A673 (cell line): ENCODE measurements at regions not wholly inside any gene's neighbourhood (a gene's known extent, or its start where the extent isn't known, plus 50 kb on each side); places are given as distances from the start of the nearest gene placed in this dataset.

Experiments used
- BruUV-seq: library from RNA; stranded (reverse); fragments of 400-500 nt; replicated peaks from 2 replicates; lab custom pipeline; 2021; lab: Mats Ljungman, UMichigan
- CTCF ChIA-PET: fragments of 300-600 bp; sonication (Branson Sonifier 250); formaldehyde crosslinking; loops from one replicate; lab custom pipeline; 2022; ENCODE audit warnings: antibody characterized with exemption; lab: Charles Lee
- POLR2A ChIA-PET: fragments of 300-600 bp; sonication (Branson Sonifier 250); formaldehyde crosslinking; loops from one replicate; lab custom pipeline; 2022; ENCODE audit warnings: antibody characterized with exemption; ENCODE audit not compliant: low non-redundant PET; lab: Charles Lee
- DNase-seq: peaks from one replicate; pipeline ENCODE4 v3.0.0-alpha.2; 2015; ENCODE audit warnings: low spot score
- H3K27ac ChIP-seq: fragments of 200-600 bp; sonication (generic); 2 replicates; pipeline ENCODE4 v1.5.1; 2016; ENCODE audit warnings: mixed run types, low read depth, mild to moderate bottlenecking, mixed read lengths, antibody characterized with exemption, low read length; ENCODE audit not compliant: poor library complexity, severe bottlenecking
- H3K27me3 ChIP-seq: fragments of 200-600 bp; sonication (generic); replicated peaks from 2 replicates; pipeline ENCODE4 v1.6.1; 2017; ENCODE audit warnings: mixed run types, low read depth, mild to moderate bottlenecking, mixed read lengths, antibody characterized with exemption, low read length; ENCODE audit not compliant: insufficient read depth, poor library complexity
- H3K36me3 ChIP-seq: fragments of 200-600 bp; sonication (generic); 2 replicates; pipeline ENCODE4 v1.6.1; 2016; ENCODE audit warnings: mixed run types, mild to moderate bottlenecking, mixed read lengths, antibody characterized with exemption, low read length; ENCODE audit not compliant: insufficient read depth, poor library complexity, severe bottlenecking
- H3K4me1 ChIP-seq: fragments of 200-600 bp; sonication (generic); 2 replicates; pipeline ENCODE4 v1.6.1; 2017; ENCODE audit warnings: mixed run types, mild to moderate bottlenecking, mixed read lengths, antibody characterized with exemption, low read length; ENCODE audit not compliant: insufficient read depth, poor library complexity, severe bottlenecking
- H3K4me3 ChIP-seq: fragments of 200-600 bp; sonication (generic); 2 replicates; pipeline ENCODE4 v1.5.1; 2016; ENCODE audit warnings: low read depth, mixed run types, mild to moderate bottlenecking, mixed read lengths, low read length; ENCODE audit not compliant: poor library complexity, severe bottlenecking
- H3K9me3 ChIP-seq: fragments of 200-600 bp; sonication (generic); 2 replicates; pipeline ENCODE4 v1.6.1; 2016; ENCODE audit warnings: mixed run types, low read depth, mild to moderate bottlenecking, mixed read lengths, antibody characterized with exemption, low read length; ENCODE audit not compliant: poor library complexity, severe bottlenecking
- CTCF ChIP-seq: fragments of 300-800, 200-600 bp; sonication (generic); conservative IDR thresholded peaks from 2 replicates; pipeline ENCODE4 v1.5.1; 2017; ENCODE audit warnings: low read depth, mild to moderate bottlenecking, antibody characterized with exemption, low read length, moderate library complexity, mixed read lengths
- EZH2 ChIP-seq: fragments of 200-600 bp; sonication (generic); IDR thresholded peaks from 2 replicates; pipeline ENCODE4 v1.6.1; 2017; ENCODE audit warnings: borderline replicate concordance, low read depth, mild to moderate bottlenecking, mixed read lengths, antibody characterized with exemption, low read length; ENCODE audit not compliant: poor library complexity, severe bottlenecking
- intact Hi-C: fragments of 100-400 bp; cut with micrococcal nuclease; formaldehyde crosslinking; loops from one replicate; pipeline ENCODE4 v1.10.0; 2022; ENCODE audit not compliant: unreplicated experiment

- no peak for DNase-seq
- Histone ChIP-seq H3K27ac (no peak overlapping the region), H3K4me3 (no peak overlapping the region), H3K36me3 (no peaks in the 10 kb centered on the region), H3K4me1 (no peaks in the 10 kb centered on the region), H3K9me3 (no peaks in the 10 kb centered on the region), H3K27me3 (peaks cover 10% of the 10 kb centered on the region)
- intact Hi-C loops, result no loop called here
- CTCF ChIA-PET, result interaction anchor here (0.7 kb wide), 1 partner anchor 188 kb away, joined by 3 read pairs; no protein-coding TSS in a partner anchor
- TF ChIP-seq EZH2, result no peak
- no peak for TF ChIP-seq CTCF
- no TSS peak for BruUV-seq
- POLR2A ChIA-PET, result no interaction called here
Measured at GRCh38 chr1:147822292-147822691, 61.9 kb upstream of the GJA5 start.

- POLR2A ChIA-PET, result no interaction called here
- CTCF ChIA-PET, result no interaction called here
- H3K27ac ChIP-seq, result no peak overlapping the region
- no peak for DNase-seq
- no peaks in the 10 kb centered on the region for H3K9me3 ChIP-seq
- TF ChIP-seq EZH2, result no peak
- no peak for TF ChIP-seq CTCF
- no TSS peak for BruUV-seq
- intact Hi-C loops, result no loop called here
- no peaks in the 10 kb centered on the region for H3K4me1 ChIP-seq
- no peak overlapping the region for H3K4me3 ChIP-seq
- peaks cover 10% of the 10 kb centered on the region for H3K27me3 ChIP-seq
- H3K36me3 ChIP-seq, result no peaks in the 10 kb centered on the region
Measured at GRCh38 chr1:147824001-147824400, 63.6 kb upstream of the GJA5 start.

- BruUV-seq, result no TSS peak
- no peak for DNase-seq
- ChIA-PET POLR2A (no interaction called here), CTCF (no interaction called here)
- TF ChIP-seq EZH2, result no peak
- no peak for TF ChIP-seq CTCF
- no peak overlapping the region for H3K4me3 ChIP-seq
- H3K4me1 ChIP-seq, result no peaks in the 10 kb centered on the region
- H3K27me3 ChIP-seq, result peaks cover 10% of the 10 kb centered on the region
- no peaks in the 10 kb centered on the region for H3K36me3 ChIP-seq
- no peaks in the 10 kb centered on the region for H3K9me3 ChIP-seq
- H3K27ac ChIP-seq, result no peak overlapping the region
- intact Hi-C loops, result no loop called here
Measured at GRCh38 chr1:147824798-147825197, 64.4 kb upstream of the GJA5 start.
